MCF 10A (cell line): ENCODE measurements at regions not wholly inside any gene's neighbourhood (a gene's known extent, or its start where the extent isn't known, plus 50 kb on each side); places are given as distances from the start of the nearest gene placed in this dataset.

Experiments used
- BruUV-seq: library from RNA; stranded (reverse); fragments of 400-500 nt; replicated peaks from 2 replicates; lab custom pipeline; 2021; lab: Mats Ljungman, UMichigan
- CTCF ChIA-PET: fragments of 300-600 bp; sonication (Branson Sonifier 250); formaldehyde crosslinking; extraction: SDS; loops from one replicate; lab custom pipeline; 2021; ENCODE audit warnings: antibody characterized with exemption, inconsistent platforms; lab: Yijun Ruan, JAX
- POLR2A ChIA-PET: fragments of 300-600, 350-650 bp; sonication (Branson Sonifier 250); formaldehyde crosslinking; extraction: SDS; loops from one replicate; lab custom pipeline; 2020; ENCODE audit warnings: antibody characterized with exemption, inconsistent platforms; lab: Yijun Ruan, JAX
- DNase-seq: peaks from one replicate; pipeline ENCODE4 v3.0.0-alpha.2; 2018; ENCODE audit not compliant: unreplicated experiment
- H3K27ac Mint-ChIP-seq: one replicate; pipeline ENCODE4 v1.8.0; 2022; ENCODE audit warnings: mild to moderate bottlenecking, low read depth, mixed read lengths; ENCODE audit not compliant: unreplicated experiment
- H3K27me3 Mint-ChIP-seq: one replicate; pipeline ENCODE4 v1.8.0; 2022; ENCODE audit warnings: mixed read lengths; ENCODE audit not compliant: insufficient read depth, unreplicated experiment
- H3K36me3 Mint-ChIP-seq: one replicate; pipeline ENCODE4 v1.8.0; 2022; ENCODE audit warnings: mild to moderate bottlenecking, moderate library complexity, mixed read lengths; ENCODE audit not compliant: insufficient read depth, unreplicated experiment
- H3K4me1 Mint-ChIP-seq: one replicate; pipeline ENCODE4 v1.8.0; 2022; ENCODE audit warnings: mixed read lengths; ENCODE audit not compliant: insufficient read depth, unreplicated experiment
- H3K4me3 Mint-ChIP-seq: one replicate; pipeline ENCODE4 v1.8.0; 2022; ENCODE audit warnings: mild to moderate bottlenecking, moderate library complexity, mixed read lengths; ENCODE audit not compliant: unreplicated experiment
- H3K9me3 Mint-ChIP-seq: one replicate; pipeline ENCODE4 v1.8.0; 2022; ENCODE audit warnings: mixed read lengths; ENCODE audit not compliant: unreplicated experiment
- intact Hi-C: fragments of 100-400 bp; cut with micrococcal nuclease; formaldehyde crosslinking; loops from 2 replicates; pipeline ENCODE4 v1.14.1; 2022
- TF ChIP-seq, protein P1 (sequence below): fragments of 200-600 bp; IDR thresholded peaks from one replicate; pipeline ENCODE4 v1.8.0; 2022; ENCODE audit warnings: antibody characterized with exemption, mild to moderate bottlenecking; ENCODE audit not compliant: unreplicated experiment

DNA sequence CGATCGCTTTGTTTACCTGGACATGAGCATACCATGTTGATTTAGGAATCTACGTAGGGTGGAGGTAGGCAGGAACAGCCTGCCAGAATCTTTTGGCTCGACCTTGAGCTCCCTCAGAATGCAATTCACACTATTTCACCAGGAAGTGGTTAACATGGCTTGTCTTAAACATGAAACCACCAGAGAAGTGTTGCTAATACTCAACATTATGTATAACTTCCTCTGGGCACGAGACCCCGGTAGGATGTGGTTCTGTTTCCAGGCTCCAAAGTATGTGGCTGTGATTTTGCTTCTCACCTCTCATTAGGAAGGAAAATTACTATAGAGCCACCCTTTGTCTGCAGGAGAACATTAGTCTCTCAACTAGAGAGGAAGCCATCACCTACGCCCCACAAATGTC is 59.0 kb upstream of the VCX3B start:
- DNase-seq, result peak; percentile 11
- peaks cover 10% of the 10 kb centered on the region for H3K9me3 Mint-ChIP-seq
- ChIA-PET CTCF (no interaction called here), POLR2A (interaction anchor here (1.4 to 2.0 kb wide), 3 partner anchors 19 to 116 kb away, joined by 5 to 11 read pairs (median 6); no protein-coding TSS in a partner anchor)
- no peak overlapping the region for H3K4me3 Mint-ChIP-seq
- H3K4me1 Mint-ChIP-seq, result no peaks in the 10 kb centered on the region
- TF ChIP-seq, protein P1, sequence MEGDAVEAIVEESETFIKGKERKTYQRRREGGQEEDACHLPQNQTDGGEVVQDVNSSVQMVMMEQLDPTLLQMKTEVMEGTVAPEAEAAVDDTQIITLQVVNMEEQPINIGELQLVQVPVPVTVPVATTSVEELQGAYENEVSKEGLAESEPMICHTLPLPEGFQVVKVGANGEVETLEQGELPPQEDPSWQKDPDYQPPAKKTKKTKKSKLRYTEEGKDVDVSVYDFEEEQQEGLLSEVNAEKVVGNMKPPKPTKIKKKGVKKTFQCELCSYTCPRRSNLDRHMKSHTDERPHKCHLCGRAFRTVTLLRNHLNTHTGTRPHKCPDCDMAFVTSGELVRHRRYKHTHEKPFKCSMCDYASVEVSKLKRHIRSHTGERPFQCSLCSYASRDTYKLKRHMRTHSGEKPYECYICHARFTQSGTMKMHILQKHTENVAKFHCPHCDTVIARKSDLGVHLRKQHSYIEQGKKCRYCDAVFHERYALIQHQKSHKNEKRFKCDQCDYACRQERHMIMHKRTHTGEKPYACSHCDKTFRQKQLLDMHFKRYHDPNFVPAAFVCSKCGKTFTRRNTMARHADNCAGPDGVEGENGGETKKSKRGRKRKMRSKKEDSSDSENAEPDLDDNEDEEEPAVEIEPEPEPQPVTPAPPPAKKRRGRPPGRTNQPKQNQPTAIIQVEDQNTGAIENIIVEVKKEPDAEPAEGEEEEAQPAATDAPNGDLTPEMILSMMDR, result no peak
- H3K36me3 Mint-ChIP-seq, result no peaks in the 10 kb centered on the region
- no peaks in the 10 kb centered on the region for H3K27me3 Mint-ChIP-seq
- intact Hi-C loops, result no loop called here
- BruUV-seq, result no TSS peak
- no peak overlapping the region for H3K27ac Mint-ChIP-seq

DNA sequence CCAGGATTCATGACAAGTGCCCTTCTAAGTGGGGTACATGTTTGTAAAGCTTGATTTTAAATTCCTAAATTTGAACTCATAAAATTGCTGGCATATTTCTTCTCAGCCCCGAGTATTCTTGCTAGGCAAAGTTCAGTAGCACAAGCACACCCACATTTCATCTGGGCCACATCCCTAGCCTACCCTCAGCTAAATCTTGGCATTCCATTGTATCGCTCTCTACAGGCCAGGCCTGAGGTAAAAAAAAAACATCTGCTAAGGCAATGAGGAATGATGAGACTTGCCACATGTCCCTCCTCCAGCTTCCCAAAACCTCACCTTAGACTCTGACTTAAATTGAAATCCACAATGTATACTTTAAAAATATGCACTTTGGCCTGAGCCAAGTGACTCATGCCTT is 51.4 kb upstream of the VCX3B start:
- no peak for DNase-seq
- Mint-ChIP-seq H3K36me3 (no peaks in the 10 kb centered on the region), H3K4me3 (no peak overlapping the region), H3K27me3 (no peaks in the 10 kb centered on the region), H3K27ac (no peak overlapping the region), H3K9me3 (peaks cover 29% of the 10 kb centered on the region), H3K4me1 (no peaks in the 10 kb centered on the region)
- POLR2A ChIA-PET, result no interaction called here
- no TSS peak for BruUV-seq
- TF ChIP-seq, protein P1, result no peak
- CTCF ChIA-PET, result no interaction called here
- intact Hi-C loops, result no loop called here
